ENCODE measurements at regions not wholly inside any gene's neighbourhood (a gene's known extent, or its start where the extent isn't known, plus 50 kb on each side); places are given as distances from the start of the nearest gene placed in this dataset.

GRCh38 chr6:163964789-163965188, 550.3 kb downstream of the QKI start:
- no peak for ATAC-seq
- no peak for TF ChIP-seq ARNTL (CRISPR knock-in tag; IDR thresholded peaks at IDR 0.05; ENCODE audit: borderline replicate concordance, low read depth)
- TF ChIP-seq, protein P1, sequence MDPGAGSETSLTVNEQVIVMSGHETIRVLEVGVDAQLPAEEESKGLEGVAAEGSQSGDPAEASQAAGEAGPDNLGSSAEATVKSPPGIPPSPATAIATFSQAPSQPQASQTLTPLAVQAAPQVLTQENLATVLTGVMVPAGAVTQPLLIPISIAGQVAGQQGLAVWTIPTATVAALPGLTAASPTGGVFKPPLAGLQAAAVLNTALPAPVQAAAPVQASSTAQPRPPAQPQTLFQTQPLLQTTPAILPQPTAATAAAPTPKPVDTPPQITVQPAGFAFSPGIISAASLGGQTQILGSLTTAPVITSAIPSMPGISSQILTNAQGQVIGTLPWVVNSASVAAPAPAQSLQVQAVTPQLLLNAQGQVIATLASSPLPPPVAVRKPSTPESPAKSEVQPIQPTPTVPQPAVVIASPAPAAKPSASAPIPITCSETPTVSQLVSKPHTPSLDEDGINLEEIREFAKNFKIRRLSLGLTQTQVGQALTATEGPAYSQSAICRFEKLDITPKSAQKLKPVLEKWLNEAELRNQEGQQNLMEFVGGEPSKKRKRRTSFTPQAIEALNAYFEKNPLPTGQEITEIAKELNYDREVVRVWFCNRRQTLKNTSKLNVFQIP (CRISPR knock-in tag; IDR thresholded peaks at IDR 0.05; ENCODE audit: borderline replicate concordance, low read depth), result no peak
- no peak for TF ChIP-seq ZNF70 (CRISPR knock-in tag; IDR thresholded peaks at IDR 0.05)
- TF ChIP-seq ISL1 (CRISPR knock-in tag; IDR thresholded peaks at IDR 0.05), result no peak
- TF ChIP-seq CSDC2 (CRISPR knock-in tag; IDR thresholded peaks at IDR 0.05), result no peak
- TF ChIP-seq PPARA (CRISPR knock-in tag; IDR thresholded peaks at IDR 0.05; ENCODE audit: borderline replicate concordance), result no peak
- TF ChIP-seq TOX (CRISPR knock-in tag; IDR thresholded peaks at IDR 0.05; ENCODE audit: borderline replicate concordance), result no peak
- no peak for TF ChIP-seq GLIS3 (CRISPR knock-in tag; IDR thresholded peaks at IDR 0.05)
- TF ChIP-seq, protein P2, sequence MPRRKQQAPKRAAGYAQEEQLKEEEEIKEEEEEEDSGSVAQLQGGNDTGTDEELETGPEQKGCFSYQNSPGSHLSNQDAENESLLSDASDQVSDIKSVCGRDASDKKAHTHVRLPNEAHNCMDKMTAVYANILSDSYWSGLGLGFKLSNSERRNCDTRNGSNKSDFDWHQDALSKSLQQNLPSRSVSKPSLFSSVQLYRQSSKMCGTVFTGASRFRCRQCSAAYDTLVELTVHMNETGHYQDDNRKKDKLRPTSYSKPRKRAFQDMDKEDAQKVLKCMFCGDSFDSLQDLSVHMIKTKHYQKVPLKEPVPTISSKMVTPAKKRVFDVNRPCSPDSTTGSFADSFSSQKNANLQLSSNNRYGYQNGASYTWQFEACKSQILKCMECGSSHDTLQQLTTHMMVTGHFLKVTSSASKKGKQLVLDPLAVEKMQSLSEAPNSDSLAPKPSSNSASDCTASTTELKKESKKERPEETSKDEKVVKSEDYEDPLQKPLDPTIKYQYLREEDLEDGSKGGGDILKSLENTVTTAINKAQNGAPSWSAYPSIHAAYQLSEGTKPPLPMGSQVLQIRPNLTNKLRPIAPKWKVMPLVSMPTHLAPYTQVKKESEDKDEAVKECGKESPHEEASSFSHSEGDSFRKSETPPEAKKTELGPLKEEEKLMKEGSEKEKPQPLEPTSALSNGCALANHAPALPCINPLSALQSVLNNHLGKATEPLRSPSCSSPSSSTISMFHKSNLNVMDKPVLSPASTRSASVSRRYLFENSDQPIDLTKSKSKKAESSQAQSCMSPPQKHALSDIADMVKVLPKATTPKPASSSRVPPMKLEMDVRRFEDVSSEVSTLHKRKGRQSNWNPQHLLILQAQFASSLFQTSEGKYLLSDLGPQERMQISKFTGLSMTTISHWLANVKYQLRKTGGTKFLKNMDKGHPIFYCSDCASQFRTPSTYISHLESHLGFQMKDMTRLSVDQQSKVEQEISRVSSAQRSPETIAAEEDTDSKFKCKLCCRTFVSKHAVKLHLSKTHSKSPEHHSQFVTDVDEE (CRISPR knock-in tag; IDR thresholded peaks at IDR 0.05), result no peak
- TF ChIP-seq ZFP30 (CRISPR knock-in tag; IDR thresholded peaks at IDR 0.05), result no peak
- TF ChIP-seq OSR1 (CRISPR knock-in tag; IDR thresholded peaks at IDR 0.05), result no peak
- no peak for TF ChIP-seq RARB (CRISPR knock-in tag; IDR thresholded peaks at IDR 0.05)
- TF ChIP-seq, protein P3, sequence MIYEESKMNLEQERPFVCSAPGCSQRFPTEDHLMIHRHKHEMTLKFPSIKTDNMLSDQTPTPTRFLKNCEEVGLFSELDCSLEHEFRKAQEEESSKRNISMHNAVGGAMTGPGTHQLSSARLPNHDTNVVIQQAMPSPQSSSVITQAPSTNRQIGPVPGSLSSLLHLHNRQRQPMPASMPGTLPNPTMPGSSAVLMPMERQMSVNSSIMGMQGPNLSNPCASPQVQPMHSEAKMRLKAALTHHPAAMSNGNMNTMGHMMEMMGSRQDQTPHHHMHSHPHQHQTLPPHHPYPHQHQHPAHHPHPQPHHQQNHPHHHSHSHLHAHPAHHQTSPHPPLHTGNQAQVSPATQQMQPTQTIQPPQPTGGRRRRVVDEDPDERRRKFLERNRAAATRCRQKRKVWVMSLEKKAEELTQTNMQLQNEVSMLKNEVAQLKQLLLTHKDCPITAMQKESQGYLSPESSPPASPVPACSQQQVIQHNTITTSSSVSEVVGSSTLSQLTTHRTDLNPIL (CRISPR knock-in tag; IDR thresholded peaks at IDR 0.05; ENCODE audit: low read depth), result no peak
- TF ChIP-seq, protein P4, sequence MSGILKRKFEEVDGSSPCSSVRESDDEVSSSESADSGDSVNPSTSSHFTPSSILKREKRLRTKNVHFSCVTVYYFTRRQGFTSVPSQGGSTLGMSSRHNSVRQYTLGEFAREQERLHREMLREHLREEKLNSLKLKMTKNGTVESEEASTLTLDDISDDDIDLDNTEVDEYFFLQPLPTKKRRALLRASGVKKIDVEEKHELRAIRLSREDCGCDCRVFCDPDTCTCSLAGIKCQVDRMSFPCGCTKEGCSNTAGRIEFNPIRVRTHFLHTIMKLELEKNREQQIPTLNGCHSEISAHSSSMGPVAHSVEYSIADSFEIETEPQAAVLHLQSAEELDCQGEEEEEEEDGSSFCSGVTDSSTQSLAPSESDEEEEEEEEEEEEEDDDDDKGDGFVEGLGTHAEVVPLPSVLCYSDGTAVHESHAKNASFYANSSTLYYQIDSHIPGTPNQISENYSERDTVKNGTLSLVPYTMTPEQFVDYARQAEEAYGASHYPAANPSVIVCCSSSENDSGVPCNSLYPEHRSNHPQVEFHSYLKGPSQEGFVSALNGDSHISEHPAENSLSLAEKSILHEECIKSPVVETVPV (CRISPR knock-in tag; IDR thresholded peaks at IDR 0.05), result no peak
- TF ChIP-seq, protein P5, sequence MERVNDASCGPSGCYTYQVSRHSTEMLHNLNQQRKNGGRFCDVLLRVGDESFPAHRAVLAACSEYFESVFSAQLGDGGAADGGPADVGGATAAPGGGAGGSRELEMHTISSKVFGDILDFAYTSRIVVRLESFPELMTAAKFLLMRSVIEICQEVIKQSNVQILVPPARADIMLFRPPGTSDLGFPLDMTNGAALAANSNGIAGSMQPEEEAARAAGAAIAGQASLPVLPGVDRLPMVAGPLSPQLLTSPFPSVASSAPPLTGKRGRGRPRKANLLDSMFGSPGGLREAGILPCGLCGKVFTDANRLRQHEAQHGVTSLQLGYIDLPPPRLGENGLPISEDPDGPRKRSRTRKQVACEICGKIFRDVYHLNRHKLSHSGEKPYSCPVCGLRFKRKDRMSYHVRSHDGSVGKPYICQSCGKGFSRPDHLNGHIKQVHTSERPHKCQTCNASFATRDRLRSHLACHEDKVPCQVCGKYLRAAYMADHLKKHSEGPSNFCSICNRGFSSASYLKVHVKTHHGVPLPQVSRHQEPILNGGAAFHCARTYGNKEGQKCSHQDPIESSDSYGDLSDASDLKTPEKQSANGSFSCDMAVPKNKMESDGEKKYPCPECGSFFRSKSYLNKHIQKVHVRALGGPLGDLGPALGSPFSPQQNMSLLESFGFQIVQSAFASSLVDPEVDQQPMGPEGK (CRISPR knock-in tag; IDR thresholded peaks at IDR 0.05; ENCODE audit: borderline replicate concordance), result no peak
- no peak for TF ChIP-seq SNAI2 (CRISPR knock-in tag; IDR thresholded peaks at IDR 0.05)

DNA sequence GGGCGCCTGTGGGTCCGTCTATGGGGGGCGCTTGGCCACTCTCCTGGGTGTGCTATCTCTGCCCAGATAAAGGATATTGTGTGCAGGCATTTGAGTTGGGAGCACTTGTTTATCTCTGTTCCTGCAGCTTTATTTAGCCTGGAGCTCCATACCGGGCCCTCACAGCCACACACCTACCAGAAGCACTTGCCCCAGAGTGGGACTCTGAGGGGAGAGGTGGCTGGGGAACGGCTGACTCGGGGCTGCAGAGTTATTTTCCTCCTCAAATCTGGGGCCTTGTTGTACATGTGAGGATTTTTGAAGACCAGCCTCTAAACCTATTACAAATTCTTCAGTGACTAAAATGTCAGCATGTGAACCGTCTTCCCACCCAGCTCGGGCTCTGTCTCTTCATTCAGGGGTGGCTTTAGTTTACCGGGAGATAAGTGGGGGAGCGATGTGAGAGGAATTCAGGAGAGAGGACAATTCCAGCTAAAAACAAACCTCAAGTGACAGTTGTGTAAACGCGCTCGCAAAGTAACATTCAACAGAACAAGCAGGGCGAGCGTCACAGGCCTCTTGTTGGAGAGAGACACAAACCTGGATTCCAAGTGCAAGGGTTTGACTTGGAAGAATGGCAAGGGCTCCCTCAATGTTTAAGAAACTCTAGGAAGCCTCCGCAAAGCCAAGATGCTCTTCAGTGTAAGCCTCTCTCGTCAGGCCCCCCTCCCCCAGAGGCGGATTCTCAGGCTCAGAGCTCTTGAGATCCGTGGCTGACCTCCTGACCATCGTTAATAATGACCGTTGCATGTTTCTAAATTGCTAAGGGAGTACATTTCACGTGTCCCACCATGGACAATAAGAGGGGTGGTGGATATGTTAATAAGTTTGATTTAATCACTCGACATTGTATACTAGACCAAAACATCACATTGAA, 548.9 kb downstream of the QKI start:
- no peak for ATAC-seq
- TF ChIP-seq BACH2 (CRISPR knock-in tag; IDR thresholded peaks at IDR 0.05; ENCODE audit: borderline replicate concordance) (no peak), ESRRG (CRISPR knock-in tag; IDR thresholded peaks at IDR 0.05) (no peak), ZNF70 (CRISPR knock-in tag; IDR thresholded peaks at IDR 0.05) (no peak), TCF4 (CRISPR knock-in tag; IDR thresholded peaks at IDR 0.05; ENCODE audit: borderline replicate concordance) (no peak), SNAI2 (CRISPR knock-in tag; IDR thresholded peaks at IDR 0.05) (no peak), OSR1 (CRISPR knock-in tag; IDR thresholded peaks at IDR 0.05) (no peak)
- TF ChIP-seq, protein P2 (CRISPR knock-in tag; IDR thresholded peaks at IDR 0.05), result no peak
- TF ChIP-seq, protein P5 (CRISPR knock-in tag; IDR thresholded peaks at IDR 0.05; ENCODE audit: borderline replicate concordance), result no peak

Measured in SK-N-SH treated with all-trans-retinoic acid at 6 μM for 48 hours (cell line).